ENCODE measurements at regions not wholly inside any gene's neighbourhood (a gene's known extent, or its start where the extent isn't known, plus 50 kb on each side); places are given as distances from the start of the nearest gene placed in this dataset.

GRCh38 chr20:19115581-19115980 lies 96.9 kb upstream of the SLC24A3 start:
- Histone ChIP-seq H3K4me3 (no peak overlapping the region), H2AFZ (ENCODE audit: low read depth, low read length) (no peak overlapping the region), H3K9ac (ENCODE audit: insufficient read depth in 1 of 2, low read depth in 2 of 2, low read length in 2 of 2) (no peak overlapping the region), H3K27me3 (ENCODE audit: control insufficient read depth in 2 of 2, insufficient read depth in 2 of 2, low read length in 2 of 2) (no peaks in the 10 kb centered on the region), H3K79me2 (ENCODE audit: control insufficient read depth, insufficient read depth, low read length) (no peaks in the 10 kb centered on the region), H4K20me1 (replicated peaks; ENCODE audit: control insufficient read depth, insufficient read depth, low read length) (no peaks in the 10 kb centered on the region), H3K36me3 (ENCODE audit: control insufficient read depth, insufficient read depth, low read length) (no peaks in the 10 kb centered on the region), H3K27ac (ENCODE audit: extremely low read depth, low read depth, low read length) (no peak overlapping the region), H3K4me1 (replicated peaks in 1 of 2; ENCODE audit: control insufficient read depth in 2 of 2, insufficient read depth in 2 of 2, low read length in 2 of 2) (no peaks in the 10 kb centered on the region), H3K9me1 (ENCODE audit: control insufficient read depth, insufficient read depth, low read length) (no peaks in the 10 kb centered on the region), H3K9me3 (replicated peaks; ENCODE audit: control insufficient read depth, insufficient read depth, low read depth, low read length) (no peaks in the 10 kb centered on the region), H3K4me2 (ENCODE audit: insufficient read depth, low read length) (no peak overlapping the region)
- TF ChIP-seq THRAP3 (IDR thresholded peaks at IDR 0.05; ENCODE audit: borderline replicate concordance): no peak
- ATAC-seq (no peak), DNase-seq (ENCODE audit: extremely low read depth in 1 of 4, low spot score in 3 of 4) (no peak), FAIRE-seq (no peak)
- BruUV-seq (replicated peaks): no TSS peak
- WGBS (ENCODE audit: insufficient coverage, low coverage, missing lambda C conversion rate): 0% methylated on average over 6 of the region's 6 CpGs
- ChIA-PET POLR2A (no interaction called here), CTCF (ENCODE audit: low intra/inter-chr PET ratio) (no interaction called here)
- in situ Hi-C loops (cut with MboI): no loop called here
- intact Hi-C loops (cut with micrococcal nuclease): no loop called here

GRCh38 chr20:19120011-19120410 lies 92.4 kb upstream of the SLC24A3 start:
- Histone ChIP-seq H2AFZ (ENCODE audit: low read depth, low read length) (no peak overlapping the region), H3K36me3 (ENCODE audit: control insufficient read depth, insufficient read depth, low read length) (no peaks in the 10 kb centered on the region), H4K20me1 (replicated peaks; ENCODE audit: control insufficient read depth, insufficient read depth, low read length) (no peaks in the 10 kb centered on the region), H3K27me3 (ENCODE audit: control insufficient read depth in 2 of 2, insufficient read depth in 2 of 2, low read length in 2 of 2) (no peaks in the 10 kb centered on the region), H3K4me2 (ENCODE audit: insufficient read depth, low read length) (no peak overlapping the region), H3K27ac (ENCODE audit: extremely low read depth, low read depth, low read length) (no peak overlapping the region), H3K9me3 (replicated peaks; ENCODE audit: control insufficient read depth, insufficient read depth, low read depth, low read length) (no peaks in the 10 kb centered on the region), H3K9me1 (ENCODE audit: control insufficient read depth, insufficient read depth, low read length) (no peaks in the 10 kb centered on the region), H3K4me3 (no peak overlapping the region), H3K9ac (ENCODE audit: insufficient read depth in 1 of 2, low read depth in 2 of 2, low read length in 2 of 2) (no peak overlapping the region), H3K4me1 (replicated peaks in 1 of 2; ENCODE audit: control insufficient read depth in 2 of 2, insufficient read depth in 2 of 2, low read length in 2 of 2) (no peaks in the 10 kb centered on the region), H3K79me2 (ENCODE audit: control insufficient read depth, insufficient read depth, low read length) (no peaks in the 10 kb centered on the region)
- ChIA-PET POLR2A (no interaction called here), CTCF (ENCODE audit: low intra/inter-chr PET ratio) (no interaction called here)
- intact Hi-C loops (cut with micrococcal nuclease) (no loop called here), in situ Hi-C loops (cut with MboI) (no loop called here)
- no peak for TF ChIP-seq IRF1 (CRISPR knock-in tag; IDR thresholded peaks at IDR 0.05; ENCODE audit: borderline replicate concordance)
- no peak for TF ChIP-seq CHD4 (IDR thresholded peaks at IDR 0.05; ENCODE audit: insufficient read depth, insufficient replicate concordance, low read depth, low read length, poor library complexity, severe bottlenecking)
- no peak for TF ChIP-seq ZKSCAN3 (CRISPR knock-in tag; IDR thresholded peaks at IDR 0.05)
- no peak for TF ChIP-seq FOS (IDR thresholded peaks at IDR 0.05; ENCODE audit: extremely low read depth, insufficient read length)
- no peak for TF ChIP-seq SMAD4 (CRISPR knock-in tag; conservative IDR thresholded peaks at IDR 0.05)
- FAIRE-seq (no peak), DNase-seq (ENCODE audit: extremely low read depth in 1 of 4, low spot score in 3 of 4) (no peak), ATAC-seq (no peak)
- WGBS (ENCODE audit: insufficient coverage, low coverage, missing lambda C conversion rate): 5% methylated on average over 8 of the region's 9 CpGs
- BruUV-seq (replicated peaks): no TSS peak
